ENCODE measurements at regions not wholly inside any gene's neighbourhood (a gene's known extent, or its start where the extent isn't known, plus 50 kb on each side); places are given as distances from the start of the nearest gene placed in this dataset.

GRCh38 chr2:7672027-7672684 lies 754.9 kb downstream of the RNF144A start:
- TF ChIP-seq CTCF (IDR thresholded peaks at IDR 0.05): no peak
- Mint-ChIP-seq H3K9me3 (no peaks in the 10 kb centered on the region), H3K36me3 (ENCODE audit: low read depth) (no peaks in the 10 kb centered on the region), H3K4me3 (no peak overlapping the region), H3K27me3 (peaks cover 3% of the 10 kb centered on the region), H3K27ac (no peak overlapping the region), H3K4me1 (no peaks in the 10 kb centered on the region)
- POLR2A ChIA-PET: no interaction called here
- DNase-seq (no peak), ATAC-seq (ENCODE audit: low read depth) (no peak)
- intact Hi-C loops (cut with micrococcal nuclease): loop anchor here (1.0 to 5.0 kb wide), 2 partner anchors 245 to 1010 kb away; partner anchors contain the start of gene ID2
- CTCF ChIA-PET: interaction anchor here (1.8 kb wide), 1 partner anchor 244 kb away, joined by 6 read pairs; no protein-coding TSS in a partner anchor

DNA sequence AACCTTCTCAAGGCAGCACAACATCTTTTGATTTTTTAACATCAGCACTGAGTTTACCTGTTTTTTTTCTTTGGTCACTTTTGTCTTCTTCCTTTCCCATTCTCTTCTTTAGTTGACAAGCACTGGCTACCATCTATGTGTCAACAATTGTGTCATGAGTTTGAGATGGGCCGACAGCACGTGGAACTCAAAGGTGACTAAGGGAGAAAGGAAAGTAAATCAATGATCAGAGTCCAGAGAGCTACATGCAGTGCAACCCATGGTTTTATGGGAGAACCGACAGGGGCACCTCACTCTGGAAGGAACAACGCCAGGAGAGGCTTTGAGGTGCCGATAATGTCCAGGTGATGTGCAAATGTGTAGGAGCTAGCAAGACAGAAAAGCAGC lies 755.5 kb downstream of the RNF144A start:
- intact Hi-C loops (cut with micrococcal nuclease): loop anchor here (1.0 to 5.0 kb wide), 2 partner anchors 245 to 1010 kb away; partner anchors contain the start of gene ID2
- DNase-seq: no peak
- CTCF ChIA-PET: no interaction called here
- H3K9me3 Mint-ChIP-seq: no peaks in the 10 kb centered on the region
- no peak for ATAC-seq (ENCODE audit: low read depth)
- H3K27ac Mint-ChIP-seq: no peak overlapping the region
- POLR2A ChIA-PET: no interaction called here
- peaks cover 3% of the 10 kb centered on the region for H3K27me3 Mint-ChIP-seq
- no peak for TF ChIP-seq CTCF (IDR thresholded peaks at IDR 0.05)
- no peak overlapping the region for H3K4me3 Mint-ChIP-seq
- H3K4me1 Mint-ChIP-seq: no peaks in the 10 kb centered on the region
- no peaks in the 10 kb centered on the region for H3K36me3 Mint-ChIP-seq (ENCODE audit: low read depth)

DNA sequence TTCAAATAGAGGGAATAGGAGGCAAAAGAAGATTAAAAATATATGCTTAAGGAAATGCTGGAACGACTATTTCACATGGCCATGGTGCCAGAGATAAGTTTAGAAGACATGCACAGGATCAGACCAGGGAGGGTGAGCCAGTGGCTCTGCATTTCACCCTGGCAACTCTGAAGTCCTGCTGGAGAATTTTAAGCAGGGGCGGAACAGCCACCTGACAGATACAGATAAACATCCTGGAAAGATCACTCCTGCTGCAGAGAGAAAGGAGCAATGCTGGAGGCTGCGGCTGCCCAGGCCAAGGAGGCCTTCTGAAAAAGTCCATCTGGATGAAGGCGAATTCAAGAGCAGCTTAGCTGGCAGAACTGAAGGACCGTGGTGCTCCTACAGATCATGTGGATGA lies 755.9 kb downstream of the RNF144A start:
- Mint-ChIP-seq H3K27me3 (peaks cover 3% of the 10 kb centered on the region), H3K27ac (no peak overlapping the region), H3K9me3 (no peaks in the 10 kb centered on the region), H3K4me3 (no peak overlapping the region), H3K4me1 (no peaks in the 10 kb centered on the region), H3K36me3 (ENCODE audit: low read depth) (no peaks in the 10 kb centered on the region)
- ChIA-PET POLR2A (no interaction called here), CTCF (no interaction called here)
- no peak for TF ChIP-seq CTCF (IDR thresholded peaks at IDR 0.05)
- no peak for DNase-seq
- no peak for ATAC-seq (ENCODE audit: low read depth)
- intact Hi-C loops (cut with micrococcal nuclease): loop anchor here (5.0 kb wide), 1 partner anchor 1009 kb away; the partner anchor contains the start of gene ID2

DNA sequence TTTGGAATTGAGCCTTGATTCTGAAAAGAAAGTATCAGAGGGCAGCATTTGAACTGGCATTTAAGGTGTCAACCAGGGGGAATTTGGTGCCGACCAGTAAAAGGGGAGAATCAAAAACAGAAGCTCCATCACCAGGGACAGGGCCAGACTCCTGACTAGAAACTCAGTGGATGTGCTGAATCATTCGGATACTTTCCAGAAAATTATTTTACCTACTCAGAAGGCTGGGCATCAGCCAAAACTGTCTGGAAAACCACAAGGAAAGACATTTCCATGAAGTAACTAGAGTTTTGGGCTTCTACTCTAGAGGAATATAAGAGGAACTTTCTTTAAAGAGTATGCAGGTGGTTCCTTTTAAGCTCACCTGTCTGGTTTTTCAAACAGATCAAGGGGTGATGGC lies 756.6 kb downstream of the RNF144A start:
- H3K4me1 Mint-ChIP-seq: no peaks in the 10 kb centered on the region
- CTCF ChIA-PET: no interaction called here
- H3K27ac Mint-ChIP-seq: no peak overlapping the region
- ATAC-seq (ENCODE audit: low read depth) (no peak), DNase-seq (no peak)
- POLR2A ChIA-PET: no interaction called here
- H3K9me3 Mint-ChIP-seq: no peaks in the 10 kb centered on the region
- no peaks in the 10 kb centered on the region for H3K36me3 Mint-ChIP-seq (ENCODE audit: low read depth)
- no peak for TF ChIP-seq CTCF (IDR thresholded peaks at IDR 0.05)
- intact Hi-C loops (cut with micrococcal nuclease): loop anchor here (5.0 kb wide), 1 partner anchor 1008 kb away; the partner anchor contains the start of gene ID2
- H3K27me3 Mint-ChIP-seq: peaks cover 3% of the 10 kb centered on the region
- H3K4me3 Mint-ChIP-seq: no peak overlapping the region

DNA sequence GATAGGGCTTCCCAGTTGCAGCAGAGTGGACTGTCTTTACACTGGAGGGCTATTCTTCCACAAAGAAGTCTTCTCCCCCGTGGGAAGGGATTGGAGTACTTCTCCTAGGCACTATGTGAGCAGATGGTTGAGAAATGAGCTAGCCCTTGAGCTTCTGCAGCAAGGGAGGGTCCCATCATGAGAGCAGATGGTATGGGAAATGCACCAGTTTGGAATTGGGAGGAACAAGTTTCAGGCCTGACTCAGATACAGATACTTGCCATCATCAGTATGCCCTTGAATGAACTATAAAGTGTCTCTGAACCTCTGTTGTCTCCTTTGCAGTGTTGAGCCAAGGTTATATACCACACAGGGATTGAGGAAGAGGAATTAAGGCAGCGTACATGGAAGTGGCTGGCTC lies 757.4 kb downstream of the RNF144A start:
- intact Hi-C loops (cut with micrococcal nuclease): loop anchor here (5.0 kb wide), 1 partner anchor 1008 kb away; the partner anchor contains the start of gene ID2

More for the DNA sequence above, 757.4 kb downstream of the RNF144A start:
- no peak overlapping the region for H3K4me3 Mint-ChIP-seq
- ChIA-PET POLR2A (no interaction called here), CTCF (no interaction called here)
- no peaks in the 10 kb centered on the region for H3K9me3 Mint-ChIP-seq
- ATAC-seq (ENCODE audit: low read depth): no peak
- no peaks in the 10 kb centered on the region for H3K4me1 Mint-ChIP-seq
- no peak for DNase-seq
- H3K27ac Mint-ChIP-seq: no peak overlapping the region
- H3K27me3 Mint-ChIP-seq: peaks cover 3% of the 10 kb centered on the region
- no peak for TF ChIP-seq CTCF (IDR thresholded peaks at IDR 0.05)
- H3K36me3 Mint-ChIP-seq (ENCODE audit: low read depth): no peaks in the 10 kb centered on the region

Data from activated B cell treated with CpG ODN at 0.5 μM for 24 hours (primary cell).